H1 (cell line): ENCODE measurements at regions not wholly inside any gene's neighbourhood (a gene's known extent, or its start where the extent isn't known, plus 50 kb on each side); places are given as distances from the start of the nearest gene placed in this dataset.

Experiments
- CTCF ChIA-PET: fragments of 300-600 bp; sonication (Branson Sonifier 250); formaldehyde crosslinking; loops from one replicate; lab custom pipeline; 2021; ENCODE audit not compliant: partially characterized antibody; lab: Charles Lee
- POLR2A ChIA-PET: fragments of 300-600 bp; sonication (Branson Sonifier 250); formaldehyde crosslinking; loops from one replicate; lab custom pipeline; 2021; ENCODE audit warnings: inconsistent platforms; ENCODE audit not compliant: partially characterized antibody; lab: Charles Lee
- DNase-seq, 2 experiments: peaks; one replicate each; pipeline versions ENCODE4 v3.0.0 to v3.0.0-alpha.2; 2010 to 2022; ENCODE audit warnings: low spot score in 2 of 2, low read depth in 1 of 2, mixed read lengths in 1 of 2
- FAIRE-seq: peaks from 2 replicates; lab custom pipeline; 2011; peaks lifted over from hg19 to GRCh38; lab: Jason Lieb, UNC
- H2AFZ ChIP-seq: 2 replicates; pipeline ENCODE4 v1.8.1; 2012; ENCODE audit warnings: low read length, inconsistent platforms
- H2AK5ac ChIP-seq: 2 replicates; pipeline ENCODE4 v1.6.1; 2013; ENCODE audit warnings: low read depth, low read length
- H2BK120ac ChIP-seq: replicated peaks from 2 replicates; pipeline ENCODE3; 2013; ENCODE audit warnings: low read depth, low read length, inconsistent platforms
- H2BK12ac ChIP-seq: 2 replicates; pipeline ENCODE4 v1.6.1; 2013; ENCODE audit warnings: low read depth, low read length
- H2BK15ac ChIP-seq: 2 replicates; pipeline ENCODE4 v1.6.1; 2013; ENCODE audit warnings: low read length
- H2BK20ac ChIP-seq: 2 replicates; pipeline ENCODE4 v1.6.1; 2013; ENCODE audit warnings: low read length
- H2BK5ac ChIP-seq: 2 replicates; pipeline ENCODE4 v1.6.1; 2013; ENCODE audit warnings: low read depth, low read length
- H3K14ac ChIP-seq: 2 replicates; pipeline ENCODE4 v1.6.1; 2013; ENCODE audit warnings: inconsistent platforms; ENCODE audit not compliant: insufficient read length
- H3K18ac ChIP-seq: 2 replicates; pipeline ENCODE4 v1.6.1; 2013; ENCODE audit warnings: low read length; ENCODE audit errors: extremely low read depth
- H3K23ac ChIP-seq: 2 replicates; pipeline ENCODE4 v1.6.1; 2013; ENCODE audit warnings: inconsistent platforms; ENCODE audit not compliant: insufficient read length
- H3K23me2 ChIP-seq: 2 replicates; pipeline ENCODE4 v1.6.1; 2013; ENCODE audit warnings: low read depth, low read length
- H3K27ac ChIP-seq: 2 replicates; pipeline ENCODE4 v1.6.1; 2011; ENCODE audit warnings: low read depth, low read length, inconsistent platforms
- H3K27me3 ChIP-seq, 4 experiments: replicated peaks in 1 of 4; 1 replicate in 1 of 4; 2 replicates in 3 of 4; pipeline versions ENCODE4 v1.6.1 to v1.8.1; 2011 to 2013; ENCODE audit warnings: low read length in 3 of 4, mild to moderate bottlenecking in 3 of 4, inconsistent platforms in 2 of 4, mixed read lengths in 2 of 4, moderate library complexity in 1 of 4; ENCODE audit not compliant: control insufficient read depth in 3 of 4, insufficient read depth in 3 of 4; ENCODE audit errors: extremely low read depth in 1 of 4
- H3K36me3 ChIP-seq, 4 experiments: 2 replicates each; pipeline versions ENCODE4 v1.6.1 to v1.8.1; 2011 to 2013; ENCODE audit warnings: mild to moderate bottlenecking in 4 of 4, low read length in 3 of 4, moderate library complexity in 2 of 4, control low read depth in 1 of 4, inconsistent platforms in 1 of 4; ENCODE audit not compliant: insufficient read depth in 4 of 4, control insufficient read depth in 2 of 4
- H3K4ac ChIP-seq: replicated peaks from 2 replicates; pipeline ENCODE3; 2013; ENCODE audit warnings: low read length, low read depth, mixed read lengths, inconsistent platforms; ENCODE audit not compliant: insufficient read length
- H3K4me1 ChIP-seq, 4 experiments: replicated peaks in 1 of 4; 1 replicate in 1 of 4; 2 replicates in 3 of 4; pipeline versions ENCODE4 v1.6.1 to v1.8.1; 2011 to 2013; ENCODE audit warnings: low read length in 3 of 4, inconsistent platforms in 2 of 4, mixed read lengths in 1 of 4; ENCODE audit not compliant: insufficient read depth in 4 of 4, control insufficient read depth in 3 of 4
- H3K4me2 ChIP-seq, 2 experiments: 2 replicates each; pipeline versions ENCODE4 v1.6.1 to v1.8.1; 2011 to 2013; ENCODE audit warnings: low read depth in 2 of 2, low read length in 2 of 2, control low read depth in 1 of 2, inconsistent platforms in 1 of 2, mild to moderate bottlenecking in 1 of 2; ENCODE audit not compliant: insufficient read depth in 1 of 2
- H3K4me3 ChIP-seq, 4 experiments: fragments of 200-600, 300-600 bp in 1 of 4; sonication (generic), shearing (Covaris generic), sonication (Bioruptor Twin) in 1 of 4; 2 replicates each; pipeline versions ENCODE4 v1.5.1 to v1.8.1; 2011 to 2016; ENCODE audit warnings: low read length in 4 of 4, low read depth in 3 of 4, control low read depth in 2 of 4, inconsistent platforms in 2 of 4, mild to moderate bottlenecking in 2 of 4, mixed read lengths in 1 of 4, moderate library complexity in 1 of 4; ENCODE audit not compliant: insufficient read depth in 2 of 4; ENCODE audit errors: extremely low read depth in 1 of 4
- H3K56ac ChIP-seq: replicated peaks from 2 replicates; pipeline ENCODE3; 2013; ENCODE audit warnings: low read depth, mild to moderate bottlenecking, mixed read lengths, low read length, inconsistent platforms; ENCODE audit not compliant: insufficient read length
- H3K79me1 ChIP-seq: 2 replicates; pipeline ENCODE4 v1.6.1; 2013; ENCODE audit warnings: low read depth, low read length, control low read depth
- H3K79me2 ChIP-seq, 2 experiments: 2 replicates each; pipeline versions ENCODE4 v1.6.1 to v1.8.1; 2012 to 2013; ENCODE audit warnings: low read length in 2 of 2, mild to moderate bottlenecking in 2 of 2, inconsistent platforms in 1 of 2; ENCODE audit not compliant: insufficient read depth in 2 of 2, control insufficient read depth in 1 of 2
- H3K9ac ChIP-seq, 4 experiments: replicated peaks in 1 of 4; 1 replicate in 1 of 4; 2 replicates in 3 of 4; pipeline versions ENCODE4 v1.6.1 to v1.8.1; 2011 to 2013; ENCODE audit warnings: low read depth in 3 of 4, low read length in 3 of 4, control low read depth in 2 of 4, mild to moderate bottlenecking in 2 of 4, moderate library complexity in 2 of 4, inconsistent platforms in 1 of 4; ENCODE audit errors: extremely low read depth in 1 of 4
- H3K9me3 ChIP-seq, 2 experiments: 2 replicates each; pipeline versions ENCODE4 v1.6.1 to v1.8.1; 2012 to 2013; ENCODE audit warnings: mild to moderate bottlenecking in 2 of 2, moderate library complexity in 2 of 2, control low read depth in 1 of 2, inconsistent platforms in 1 of 2, low read depth in 1 of 2, low read length in 1 of 2, mixed read lengths in 1 of 2; ENCODE audit not compliant: insufficient read depth in 2 of 2
- H4K20me1 ChIP-seq, 2 experiments: replicated peaks in 1 of 2; 2 replicates each; pipeline versions ENCODE3 to v1.8.1; 2011 to 2013; ENCODE audit warnings: inconsistent platforms in 2 of 2, low read length in 2 of 2, mild to moderate bottlenecking in 1 of 2; ENCODE audit not compliant: insufficient read depth in 2 of 2, control insufficient read depth in 1 of 2
- H4K5ac ChIP-seq: 2 replicates; pipeline ENCODE4 v1.6.1; 2013; ENCODE audit warnings: low read length, low read depth, mixed read lengths, inconsistent platforms; ENCODE audit not compliant: insufficient read length
- H4K8ac ChIP-seq: 2 replicates; pipeline ENCODE4 v1.8.0; 2013; ENCODE audit warnings: mild to moderate bottlenecking, moderate library complexity, low read length, inconsistent platforms; ENCODE audit not compliant: insufficient read depth; ENCODE audit errors: extremely low read depth
- H4K91ac ChIP-seq: replicated peaks from 2 replicates; pipeline ENCODE3; 2013; ENCODE audit warnings: low read length, mixed read lengths, inconsistent platforms; ENCODE audit not compliant: insufficient read length
- CBX5 ChIP-seq: fragments of 300-800, 300-1000 bp; sonication (generic); IDR thresholded peaks from 2 replicates; pipeline ENCODE4 v1.7.1; 2016; ENCODE audit warnings: antibody characterized with exemption, low read length, low read depth
- GTF2F1 ChIP-seq: IDR thresholded peaks from 2 replicates; pipeline ENCODE4 v1.6.1; 2012; ENCODE audit warnings: low read depth, low read length, improper control_type of control experiment, borderline replicate concordance
- POLR2A ChIP-seq, 2 experiments: IDR thresholded peaks; 1 replicate in 1 of 2; 2 replicates in 1 of 2; pipeline ENCODE4 v1.6.1; 2011; ENCODE audit warnings: low read depth in 2 of 2, low read length in 2 of 2, mild to moderate bottlenecking in 2 of 2; ENCODE audit errors: control extremely low read depth in 1 of 2
- TCF12 ChIP-seq: IDR thresholded peaks from 2 replicates; pipeline ENCODE4 v1.6.1; 2011; ENCODE audit warnings: low read depth, mild to moderate bottlenecking, low read length

- CTCF ChIA-PET = no interaction called here
- Histone ChIP-seq H2BK15ac (no peak overlapping the region), H3K27ac (no peak overlapping the region), H2AFZ (no peak overlapping the region), H4K5ac (no peak overlapping the region), H3K27me3 (no peaks in the 10 kb centered on the region), H2BK20ac (no peak overlapping the region), H3K9ac (no peak overlapping the region), H3K79me2 (no peaks in the 10 kb centered on the region), H3K4me2 (no peak overlapping the region), H2BK5ac (no peak overlapping the region)
- TF ChIP-seq GTF2F1 = no peak
- no peak for TF ChIP-seq TCF12
- no peak for TF ChIP-seq CBX5
- TF ChIP-seq POLR2A (IDR thresholded peaks at IDR 0.05; ENCODE audit: control extremely low read depth in 1 of 2, low read depth in 2 of 2, low read length in 2 of 2) = no peak
- TF ChIP-seq, all 59 proteins: peak for 0
- no peaks in the 10 kb centered on the region for H3K79me1 ChIP-seq
- no peak overlapping the region for H2AK5ac ChIP-seq
- H3K4me3 ChIP-seq = no peak overlapping the region
- no peaks in the 10 kb centered on the region for H3K9me3 ChIP-seq
- POLR2A ChIA-PET = interaction anchor here (1.3 kb wide), 1 partner anchor 19 kb away, joined by 4 read pairs; no protein-coding TSS in a partner anchor
- DNase-seq (no peak), FAIRE-seq (no peak)
- H3K4me1 ChIP-seq = no peaks in the 10 kb centered on the region
- H3K4ac ChIP-seq = no peak overlapping the region
- H3K23me2 ChIP-seq = no peaks in the 10 kb centered on the region
- H4K91ac ChIP-seq = no peak overlapping the region
- H4K20me1 ChIP-seq = no peaks in the 10 kb centered on the region
- no peak overlapping the region for H3K23ac ChIP-seq
- H3K14ac ChIP-seq = no peak overlapping the region
- no peak overlapping the region for H4K8ac ChIP-seq
- H3K18ac ChIP-seq = no peak overlapping the region
- H3K36me3 ChIP-seq = no peaks in the 10 kb centered on the region
- no peak overlapping the region for H2BK120ac ChIP-seq
- no peak overlapping the region for H2BK12ac ChIP-seq
- H3K56ac ChIP-seq = no peak overlapping the region
These were observed 79.4 kb upstream of the NREP start for GRCh38 chr5:111836426-111836825.
